ENCODE measurements at regions not wholly inside any gene's neighbourhood (a gene's known extent, or its start where the extent isn't known, plus 50 kb on each side); places are given as distances from the start of the nearest gene placed in this dataset.
"Not testable (repeated sequence)": the region's sequence is repeated elsewhere in the genome, so short reads cannot be mapped to it uniquely, and the experiment has no call there.

DNA sequence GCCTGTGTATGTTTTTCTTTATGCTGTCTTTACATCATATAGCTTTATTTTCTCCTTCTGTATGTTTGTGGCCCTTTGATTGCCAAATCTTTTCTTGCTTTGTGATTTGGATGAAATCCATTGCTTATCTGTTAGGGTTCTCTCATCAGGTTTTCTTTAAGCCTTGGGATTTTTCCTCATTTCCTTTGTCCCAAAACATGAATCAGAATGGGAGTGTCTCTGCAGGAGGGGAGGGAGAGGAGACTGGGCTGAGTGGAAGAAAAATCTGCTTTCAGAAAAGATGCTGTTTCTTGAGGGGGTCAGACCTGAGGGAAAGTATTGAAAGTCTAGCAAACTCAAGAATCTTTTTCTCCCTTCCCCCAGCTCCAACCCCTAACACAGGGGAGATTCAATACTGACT is 758.0 kb upstream of the MMS22L start:
- H3K4me3 ChIP-seq (ENCODE audit: low read length in 3 of 3) = no peak overlapping the region
- H3K9ac ChIP-seq (ENCODE audit: low read depth in 1 of 3, low read length in 3 of 3) = no peak overlapping the region
- H3K27me3 ChIP-seq (ENCODE audit: control insufficient read depth in 3 of 3, insufficient read depth in 3 of 3, low read length in 3 of 3) = peaks cover 0 to 4% (median 0%) of the 10 kb centered on the region in 3 donors
- no peaks in the 10 kb centered on the region for H3K9me3 ChIP-seq (ENCODE audit: control insufficient read depth in 3 of 3, low read length in 3 of 3)
- H3K4me1 ChIP-seq (ENCODE audit: control insufficient read depth in 3 of 3, insufficient read depth in 3 of 3, low read length in 3 of 3) = no peaks in the 10 kb centered on the region
- H3K36me3 ChIP-seq (ENCODE audit: control insufficient read depth in 3 of 3, insufficient read depth in 3 of 3, low read length in 3 of 3) = no peaks in the 10 kb centered on the region
- H3K27ac ChIP-seq (ENCODE audit: low read depth, low read length) = no peak overlapping the region

DNA sequence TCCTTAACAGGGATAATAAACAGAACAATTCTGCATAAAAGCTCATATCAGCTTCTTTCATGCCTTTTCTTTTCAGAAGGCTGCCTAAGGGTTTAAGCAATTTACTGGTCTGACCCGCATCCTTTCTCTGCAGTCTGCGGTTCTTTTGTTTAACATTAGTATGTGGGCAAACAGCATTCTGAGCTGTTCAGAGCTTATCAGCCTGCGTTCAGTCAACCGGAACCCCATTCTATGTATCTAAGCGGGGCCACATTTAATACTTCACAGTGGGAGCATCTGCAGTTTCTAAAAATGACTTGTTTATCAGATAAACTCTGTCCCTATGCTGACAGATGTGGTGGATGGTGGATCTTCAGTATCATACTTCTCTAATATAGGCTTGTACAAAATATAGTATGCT is 758.9 kb upstream of the MMS22L start:
- Histone ChIP-seq H3K4me1 (ENCODE audit: control insufficient read depth in 3 of 3, insufficient read depth in 3 of 3, low read length in 3 of 3) (peaks cover 0 to 2% (median 0%) of the 10 kb centered on the region in 3 donors), H3K27ac (ENCODE audit: low read depth, low read length) (no peak overlapping the region), H3K27me3 (ENCODE audit: control insufficient read depth in 3 of 3, insufficient read depth in 3 of 3, low read length in 3 of 3) (peaks cover 0 to 4% (median 0%) of the 10 kb centered on the region in 3 donors), H3K9ac (ENCODE audit: low read depth in 1 of 3, low read length in 3 of 3) (no peak overlapping the region), H3K4me3 (ENCODE audit: low read length in 3 of 3) (no peak overlapping the region), H3K36me3 (ENCODE audit: control insufficient read depth in 3 of 3, insufficient read depth in 3 of 3, low read length in 3 of 3) (no peaks in the 10 kb centered on the region), H3K9me3 (ENCODE audit: control insufficient read depth in 3 of 3, low read length in 3 of 3) (no peaks in the 10 kb centered on the region)

DNA sequence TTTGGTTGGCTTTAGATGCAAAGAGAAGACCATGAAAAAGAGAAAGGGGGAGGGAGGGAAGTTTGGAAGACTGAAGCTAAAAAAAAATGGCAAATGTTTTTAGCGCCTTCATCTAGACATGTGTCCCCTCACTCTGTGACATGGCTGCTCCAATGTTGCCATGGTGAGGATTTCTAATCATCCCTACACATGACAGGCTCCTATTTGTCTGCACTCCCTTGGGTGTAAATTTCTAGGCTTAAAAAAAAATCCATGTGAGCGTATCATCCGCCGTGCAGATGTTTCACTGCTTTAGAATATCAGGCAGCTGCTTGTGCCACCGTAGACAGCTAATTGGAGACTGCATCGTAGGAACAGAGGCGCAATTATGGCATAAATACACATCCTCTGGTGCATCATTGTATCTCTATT is 761.1 kb upstream of the MMS22L start:
- Histone ChIP-seq H3K9ac (ENCODE audit: low read depth in 1 of 3, low read length in 3 of 3) (no peak overlapping the region), H3K4me3 (ENCODE audit: low read length in 3 of 3) (no peak overlapping the region), H3K36me3 (ENCODE audit: control insufficient read depth in 3 of 3, insufficient read depth in 3 of 3, low read length in 3 of 3) (no peaks in the 10 kb centered on the region), H3K9me3 (ENCODE audit: control insufficient read depth in 3 of 3, low read length in 3 of 3) (no peaks in the 10 kb centered on the region), H3K4me1 (ENCODE audit: control insufficient read depth in 3 of 3, insufficient read depth in 3 of 3, low read length in 3 of 3) (peaks cover 0 to 5% (median 0%) of the 10 kb centered on the region in 3 donors), H3K27ac (ENCODE audit: low read depth, low read length) (no peak overlapping the region), H3K27me3 (ENCODE audit: control insufficient read depth in 3 of 3, insufficient read depth in 3 of 3, low read length in 3 of 3) (peaks cover 0 to 4% (median 0%) of the 10 kb centered on the region in 3 donors)

DNA sequence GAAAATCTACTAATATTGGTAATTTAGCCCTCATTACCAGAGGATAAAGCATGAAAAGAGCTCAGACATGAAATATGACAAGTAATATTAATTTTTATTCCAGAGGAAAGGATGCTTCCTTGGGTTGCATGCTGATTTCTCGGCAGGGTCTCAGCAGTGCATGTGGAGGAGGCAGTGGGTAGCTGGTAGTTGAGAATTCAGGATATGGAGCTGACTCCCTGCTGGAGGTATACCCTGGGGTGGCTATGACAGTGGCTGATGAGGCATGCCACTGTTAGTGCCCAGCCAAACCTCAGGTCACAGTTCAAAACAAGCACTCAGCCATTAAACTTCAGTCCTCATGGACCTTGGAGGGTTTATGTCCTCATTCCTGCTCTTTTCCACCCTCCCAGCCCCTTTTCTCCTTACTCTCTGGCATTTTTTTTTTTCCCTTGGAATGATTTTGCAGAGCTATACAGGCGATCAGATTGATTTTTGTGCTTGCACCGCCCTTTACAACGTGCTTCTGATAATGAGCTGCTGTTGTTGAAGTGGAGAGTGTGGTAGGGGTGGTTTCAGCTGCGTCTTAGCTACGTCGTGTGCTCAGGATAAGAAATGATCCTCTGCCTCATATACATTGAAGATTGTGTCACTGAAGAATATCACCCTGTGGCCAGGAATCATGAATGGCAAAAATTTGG is 761.9 kb upstream of the MMS22L start:
- no peak overlapping the region for H3K4me3 ChIP-seq (ENCODE audit: low read length in 3 of 3)
- peaks cover 0 to 4% (median 0%) of the 10 kb centered on the region in 3 donors for H3K27me3 ChIP-seq (ENCODE audit: control insufficient read depth in 3 of 3, insufficient read depth in 3 of 3, low read length in 3 of 3)
- H3K4me1 ChIP-seq (ENCODE audit: control insufficient read depth in 3 of 3, insufficient read depth in 3 of 3, low read length in 3 of 3) = peaks cover 0 to 6% (median 0%) of the 10 kb centered on the region in 3 donors
- no peak overlapping the region for H3K27ac ChIP-seq (ENCODE audit: low read depth, low read length)
- H3K9me3 ChIP-seq (ENCODE audit: control insufficient read depth in 3 of 3, low read length in 3 of 3) = no peaks in the 10 kb centered on the region
- no peak overlapping the region for H3K9ac ChIP-seq (ENCODE audit: low read depth in 1 of 3, low read length in 3 of 3)
- no peaks in the 10 kb centered on the region for H3K36me3 ChIP-seq (ENCODE audit: control insufficient read depth in 3 of 3, insufficient read depth in 3 of 3, low read length in 3 of 3)

DNA sequence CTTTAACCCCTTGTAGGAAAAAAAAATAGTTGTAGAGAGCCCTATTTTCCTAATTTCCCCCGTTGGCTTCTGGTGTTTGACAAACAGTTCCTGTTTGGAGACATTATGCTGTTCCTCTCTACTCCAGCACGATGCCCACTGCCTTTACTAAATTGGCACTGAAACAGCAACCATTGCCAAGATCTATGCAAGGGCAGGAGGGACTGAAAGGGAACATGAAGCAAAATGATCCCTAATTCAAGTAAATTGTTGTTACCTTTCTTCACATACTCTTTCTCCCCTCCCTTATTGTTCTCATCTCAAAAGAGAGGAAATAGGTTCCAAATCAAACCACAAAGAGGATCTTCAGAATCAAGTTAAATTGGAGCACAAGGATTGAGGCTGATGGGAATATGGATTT is 764.1 kb upstream of the MMS22L start:
- Histone ChIP-seq H3K36me3 (ENCODE audit: control insufficient read depth in 3 of 3, insufficient read depth in 3 of 3, low read length in 3 of 3) (no peaks in the 10 kb centered on the region), H3K9ac (ENCODE audit: low read depth in 1 of 3, low read length in 3 of 3) (no peak overlapping the region), H3K27ac (ENCODE audit: low read depth, low read length) (no peak overlapping the region), H3K4me1 (ENCODE audit: control insufficient read depth in 3 of 3, insufficient read depth in 3 of 3, low read length in 3 of 3) (peaks cover 0 to 6% (median 0%) of the 10 kb centered on the region in 3 donors), H3K27me3 (ENCODE audit: control insufficient read depth in 3 of 3, insufficient read depth in 3 of 3, low read length in 3 of 3) (peaks cover 0 to 4% (median 0%) of the 10 kb centered on the region in 3 donors), H3K9me3 (ENCODE audit: control insufficient read depth in 3 of 3, low read length in 3 of 3) (no peaks in the 10 kb centered on the region), H3K4me3 (ENCODE audit: low read length in 3 of 3) (no peak overlapping the region)

DNA sequence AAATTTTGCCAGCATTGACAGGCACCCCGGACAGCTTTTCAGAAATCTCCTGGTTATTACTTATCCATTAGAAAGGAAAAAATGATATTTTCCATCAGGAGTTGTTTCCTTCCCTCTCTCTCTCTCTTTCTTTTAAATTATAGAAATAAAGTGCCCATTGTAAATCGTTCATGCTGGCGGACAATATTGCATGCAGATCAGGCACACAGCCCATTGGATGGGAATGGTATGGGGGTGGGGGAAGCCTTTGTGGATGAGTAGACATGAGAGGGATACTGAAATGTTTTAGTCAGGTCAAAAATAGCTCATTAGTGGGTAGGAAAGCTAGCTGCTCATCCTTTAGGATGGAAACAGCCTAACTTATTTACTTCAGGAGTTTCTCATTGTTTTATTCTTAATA is 764.9 kb upstream of the MMS22L start:
- Histone ChIP-seq H3K9me3 (ENCODE audit: control insufficient read depth in 3 of 3, low read length in 3 of 3) (no peaks in the 10 kb centered on the region), H3K4me1 (ENCODE audit: control insufficient read depth in 3 of 3, insufficient read depth in 3 of 3, low read length in 3 of 3) (peaks cover 0 to 6% (median 0%) of the 10 kb centered on the region in 3 donors), H3K4me3 (ENCODE audit: low read length in 3 of 3) (no peak overlapping the region), H3K27me3 (ENCODE audit: control insufficient read depth in 3 of 3, insufficient read depth in 3 of 3, low read length in 3 of 3) (peaks cover 0 to 4% (median 0%) of the 10 kb centered on the region in 3 donors), H3K36me3 (ENCODE audit: control insufficient read depth in 3 of 3, insufficient read depth in 3 of 3, low read length in 3 of 3) (no peaks in the 10 kb centered on the region), H3K27ac (ENCODE audit: low read depth, low read length) (no peak overlapping the region), H3K9ac (ENCODE audit: low read depth in 1 of 3, low read length in 3 of 3) (no peak overlapping the region)

DNA sequence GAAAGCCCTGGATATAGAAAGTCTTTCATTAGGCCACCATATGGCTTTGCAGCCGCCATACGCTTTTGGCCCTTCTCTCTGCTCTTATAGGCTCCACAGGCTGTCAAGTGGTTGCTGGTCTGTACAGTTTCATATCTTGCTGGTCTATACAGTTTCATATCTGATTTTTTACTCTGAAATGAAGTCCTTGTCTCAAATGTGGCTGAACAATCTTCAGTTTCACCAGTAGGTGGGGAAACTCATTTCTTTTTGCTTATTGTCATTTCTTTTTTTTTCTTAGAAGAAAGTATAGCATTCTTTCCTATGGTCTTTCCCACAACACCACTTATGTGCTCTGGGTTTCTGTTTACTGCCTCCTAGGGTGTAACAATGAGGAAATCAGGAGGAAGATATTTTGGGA is 771.4 kb upstream of the MMS22L start:
- Histone ChIP-seq H3K27me3 (ENCODE audit: control insufficient read depth in 3 of 3, insufficient read depth in 3 of 3, low read length in 3 of 3) (no peaks in the 10 kb centered on the region), H3K4me1 (ENCODE audit: control insufficient read depth in 3 of 3, insufficient read depth in 3 of 3, low read length in 3 of 3) (no peaks in the 10 kb centered on the region), H3K9ac (ENCODE audit: low read depth in 1 of 3, low read length in 3 of 3) (no peak overlapping the region), H3K36me3 (ENCODE audit: control insufficient read depth in 3 of 3, insufficient read depth in 3 of 3, low read length in 3 of 3) (no peaks in the 10 kb centered on the region), H3K9me3 (ENCODE audit: control insufficient read depth in 3 of 3, low read length in 3 of 3) (no peaks in the 10 kb centered on the region), H3K4me3 (ENCODE audit: low read length in 3 of 3) (no peak overlapping the region), H3K27ac (ENCODE audit: low read depth, low read length) (no peak overlapping the region)

DNA sequence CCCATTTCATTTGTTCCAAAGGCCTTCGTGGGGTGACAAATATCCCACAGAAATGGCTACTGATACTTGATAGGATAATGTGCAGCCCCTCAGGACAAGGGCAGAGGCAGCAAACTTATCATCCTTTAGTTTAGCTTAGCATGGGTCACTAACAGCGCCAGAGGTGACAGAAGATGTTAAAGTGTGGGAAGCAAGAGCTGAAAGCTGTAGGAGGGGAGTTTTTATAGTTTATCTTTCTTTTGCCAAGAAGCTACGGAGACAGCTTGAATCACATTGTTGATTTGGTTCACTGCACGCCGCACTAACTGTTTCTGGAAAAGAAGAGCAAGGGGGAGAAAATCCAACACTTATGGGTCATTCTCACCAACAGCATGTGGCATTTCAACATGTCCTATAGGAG is 773.9 kb upstream of the MMS22L start:
- no peaks in the 10 kb centered on the region for H3K27me3 ChIP-seq (ENCODE audit: control insufficient read depth in 3 of 3, insufficient read depth in 3 of 3, low read length in 3 of 3)
- H3K4me1 ChIP-seq (ENCODE audit: control insufficient read depth in 3 of 3, insufficient read depth in 3 of 3, low read length in 3 of 3) = no peaks in the 10 kb centered on the region
- H3K4me3 ChIP-seq (ENCODE audit: low read length in 3 of 3) = no peak overlapping the region
- no peak overlapping the region for H3K27ac ChIP-seq (ENCODE audit: low read depth, low read length)
- no peak overlapping the region for H3K9ac ChIP-seq (ENCODE audit: low read depth in 1 of 3, low read length in 3 of 3)
- H3K36me3 ChIP-seq (ENCODE audit: control insufficient read depth in 3 of 3, insufficient read depth in 3 of 3, low read length in 3 of 3) = no peaks in the 10 kb centered on the region
- H3K9me3 ChIP-seq (ENCODE audit: control insufficient read depth in 3 of 3, low read length in 3 of 3) = no peaks in the 10 kb centered on the region

DNA sequence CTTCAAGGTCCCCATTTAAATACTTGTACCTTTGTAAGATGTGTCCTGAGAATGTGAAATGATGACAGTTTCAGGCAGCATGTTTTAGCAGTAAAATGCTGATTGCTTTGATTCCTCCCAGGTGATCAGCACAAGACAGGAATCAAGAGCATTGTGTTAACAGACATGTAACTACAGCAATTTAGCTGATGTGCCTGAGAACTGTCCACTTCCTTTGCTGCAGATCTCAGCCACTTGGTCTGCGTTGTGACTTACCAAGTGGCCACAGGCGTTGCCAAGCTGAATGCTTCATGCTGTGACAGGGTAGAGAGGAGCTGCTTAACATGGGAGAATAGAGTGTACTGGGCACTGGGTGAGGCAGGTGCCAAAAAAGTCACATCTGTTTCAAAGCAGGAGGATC is 767.0 kb upstream of the POU3F2 start:
- no peaks in the 10 kb centered on the region for H3K36me3 ChIP-seq (ENCODE audit: control insufficient read depth in 3 of 3, insufficient read depth in 3 of 3, low read length in 3 of 3)
- H3K9me3 ChIP-seq (ENCODE audit: control insufficient read depth in 3 of 3, low read length in 3 of 3) = no peaks in the 10 kb centered on the region
- H3K27me3 ChIP-seq (ENCODE audit: control insufficient read depth in 3 of 3, insufficient read depth in 3 of 3, low read length in 3 of 3) = no peaks in the 10 kb centered on the region
- no peak overlapping the region for H3K9ac ChIP-seq (ENCODE audit: low read depth in 1 of 3, low read length in 3 of 3)
- H3K4me3 ChIP-seq (ENCODE audit: low read length in 3 of 3) = no peak overlapping the region
- H3K27ac ChIP-seq (ENCODE audit: low read depth, low read length) = no peak overlapping the region
- no peaks in the 10 kb centered on the region for H3K4me1 ChIP-seq (ENCODE audit: control insufficient read depth in 3 of 3, insufficient read depth in 3 of 3, low read length in 3 of 3)

DNA sequence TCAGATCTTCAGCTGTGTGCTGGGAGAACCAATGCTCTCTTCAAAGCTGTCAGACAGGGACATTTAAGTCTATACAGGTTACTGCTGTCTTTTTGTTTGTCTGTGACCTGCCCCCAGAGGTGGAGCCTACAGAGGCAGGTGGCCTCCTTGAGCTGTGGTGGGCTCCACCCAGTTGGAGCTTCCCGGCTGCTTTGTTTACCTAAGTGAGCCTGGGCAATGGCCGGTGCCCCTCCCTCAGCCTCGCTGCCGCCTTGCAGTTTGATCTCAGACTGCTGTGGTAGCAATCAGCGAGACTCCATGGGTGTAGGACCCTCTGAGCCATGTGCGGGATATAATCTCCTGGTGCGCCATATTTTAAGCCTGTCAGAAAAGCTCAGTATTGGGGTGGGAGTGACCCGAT is 745.8 kb upstream of the POU3F2 start:
- not testable (repeated sequence) for H3K9me3 ChIP-seq (ENCODE audit: control insufficient read depth in 3 of 3, low read length in 3 of 3); H3K27me3 ChIP-seq (ENCODE audit: control insufficient read depth in 3 of 3, insufficient read depth in 3 of 3, low read length in 3 of 3); H3K4me3 ChIP-seq (ENCODE audit: low read length in 3 of 3); H3K9ac ChIP-seq (ENCODE audit: low read depth in 1 of 3, low read length in 3 of 3); H3K36me3 ChIP-seq (ENCODE audit: control insufficient read depth in 3 of 3, insufficient read depth in 3 of 3, low read length in 3 of 3); H3K4me1 ChIP-seq (ENCODE audit: control insufficient read depth in 3 of 3, insufficient read depth in 3 of 3, low read length in 3 of 3); H3K27ac ChIP-seq (ENCODE audit: low read depth, low read length)

Data from skeletal muscle tissue (tissue), 3 donors.